ENCODE measurements at regions not wholly inside any gene's neighbourhood (a gene's known extent, or its start where the extent isn't known, plus 50 kb on each side); places are given as distances from the start of the nearest gene placed in this dataset.

DNA sequence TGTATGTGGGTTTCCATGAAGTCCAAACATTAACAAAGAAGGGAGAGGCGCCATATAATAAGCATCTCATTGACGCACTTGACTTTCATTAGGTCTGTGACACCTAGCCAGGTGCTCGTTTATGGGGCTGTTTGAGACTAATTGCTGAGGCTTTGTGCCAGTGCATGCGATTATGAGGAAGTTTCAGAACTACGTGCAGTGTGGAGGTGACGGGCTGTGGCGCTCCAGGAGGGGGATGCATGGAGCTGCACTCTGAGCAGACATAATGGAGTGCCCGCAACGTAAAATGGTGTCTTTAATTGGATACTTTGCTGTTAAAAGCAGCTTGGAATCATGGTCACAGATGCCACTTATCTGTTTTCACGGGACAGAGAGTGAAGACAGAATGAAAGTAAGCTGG is 223.2 kb downstream of the FGF9 start:
- TF ChIP-seq, protein P1, sequence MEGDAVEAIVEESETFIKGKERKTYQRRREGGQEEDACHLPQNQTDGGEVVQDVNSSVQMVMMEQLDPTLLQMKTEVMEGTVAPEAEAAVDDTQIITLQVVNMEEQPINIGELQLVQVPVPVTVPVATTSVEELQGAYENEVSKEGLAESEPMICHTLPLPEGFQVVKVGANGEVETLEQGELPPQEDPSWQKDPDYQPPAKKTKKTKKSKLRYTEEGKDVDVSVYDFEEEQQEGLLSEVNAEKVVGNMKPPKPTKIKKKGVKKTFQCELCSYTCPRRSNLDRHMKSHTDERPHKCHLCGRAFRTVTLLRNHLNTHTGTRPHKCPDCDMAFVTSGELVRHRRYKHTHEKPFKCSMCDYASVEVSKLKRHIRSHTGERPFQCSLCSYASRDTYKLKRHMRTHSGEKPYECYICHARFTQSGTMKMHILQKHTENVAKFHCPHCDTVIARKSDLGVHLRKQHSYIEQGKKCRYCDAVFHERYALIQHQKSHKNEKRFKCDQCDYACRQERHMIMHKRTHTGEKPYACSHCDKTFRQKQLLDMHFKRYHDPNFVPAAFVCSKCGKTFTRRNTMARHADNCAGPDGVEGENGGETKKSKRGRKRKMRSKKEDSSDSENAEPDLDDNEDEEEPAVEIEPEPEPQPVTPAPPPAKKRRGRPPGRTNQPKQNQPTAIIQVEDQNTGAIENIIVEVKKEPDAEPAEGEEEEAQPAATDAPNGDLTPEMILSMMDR (conservative IDR thresholded peaks at IDR 0.05; ENCODE audit: low read depth in 2 of 2) = no peak
- TF ChIP-seq JUNB (IDR thresholded peaks at IDR 0.05; ENCODE audit: unreplicated experiment) (no peak), CREB1 (CRISPR knock-in tag; IDR thresholded peaks at IDR 0.05; ENCODE audit: low read depth) (no peak), POLR2AphosphoS5 (IDR thresholded peaks at IDR 0.05; ENCODE audit: low read depth) (no peak), REST (IDR thresholded peaks at IDR 0.05; ENCODE audit: unreplicated experiment) (no peak), EZH2 (IDR thresholded peaks at IDR 0.05; ENCODE audit: low read depth, unreplicated experiment) (no peak), STAT1 (IDR thresholded peaks at IDR 0.05; ENCODE audit: unreplicated experiment) (no peak), NANOG (IDR thresholded peaks at IDR 0.05; ENCODE audit: borderline replicate concordance) (no peak), EZH2phosphoT487 (IDR thresholded peaks at IDR 0.05; ENCODE audit: unreplicated experiment) (no peak), ZNF331 (CRISPR knock-in tag; IDR thresholded peaks at IDR 0.05; ENCODE audit: low read depth) (no peak), ETS1 (IDR thresholded peaks at IDR 0.05) (no peak), ZNF114 (CRISPR knock-in tag; IDR thresholded peaks at IDR 0.05) (no peak)

Measured in GM23338 (cell line).